ENCODE measurements at regions not wholly inside any gene's neighbourhood (a gene's known extent, or its start where the extent isn't known, plus 50 kb on each side); places are given as distances from the start of the nearest gene placed in this dataset.
A peak's percentile ranks its signal among the peaks of the same experiment; 100 is the strongest.

GRCh38 chr2:138846216-138846821, 66.1 kb upstream of the NXPH2 start:
- Histone ChIP-seq H3K9me3 (ENCODE audit: low read length) (no peaks in the 10 kb centered on the region), H3K27ac (ENCODE audit: low read length) (no peak overlapping the region), H3K9ac (ENCODE audit: low read length) (no peak overlapping the region), H3K36me3 (ENCODE audit: insufficient read depth, low read length) (no peaks in the 10 kb centered on the region), H3K9me2 (ENCODE audit: insufficient read depth, low read length) (no peaks in the 10 kb centered on the region), H3K27me3 (ENCODE audit: insufficient read depth, low read depth, low read length) (no peaks in the 10 kb centered on the region), H3K79me2 (replicated peaks; ENCODE audit: insufficient read depth, low read length) (no peaks in the 10 kb centered on the region), H3K4me3 (ENCODE audit: low read length) (no peak overlapping the region), H3F3A (ENCODE audit: insufficient read depth, low read length, poor library complexity, severe bottlenecking) (no peaks in the 10 kb centered on the region), H2AFZ (ENCODE audit: low read depth, low read length) (no peak overlapping the region), H3K4me2 (ENCODE audit: low read length) (no peak overlapping the region), H4K20me1 (ENCODE audit: insufficient read depth) (no peaks in the 10 kb centered on the region)
- TF ChIP-seq EP300 (conservative IDR thresholded peaks at IDR 0.05; ENCODE audit: poor library complexity, severe bottlenecking) (no peak), CTCF (IDR thresholded peaks at IDR 0.05; ENCODE audit: poor library complexity, severe bottlenecking) (peak; percentile 61), SMC3 (conservative IDR thresholded peaks at IDR 0.05; ENCODE audit: poor library complexity) (peak; percentile 48), REST (IDR thresholded peaks at IDR 0.05; ENCODE audit: borderline replicate concordance) (no peak), RAD21 (conservative IDR thresholded peaks at IDR 0.05) (peak; percentile 56), MXI1 (conservative IDR thresholded peaks at IDR 0.05; ENCODE audit: poor library complexity, severe bottlenecking) (no peak)

GRCh38 chr2:138842341-138842740, 62.2 kb upstream of the NXPH2 start:
- no peaks in the 10 kb centered on the region for H3K79me2 ChIP-seq (replicated peaks; ENCODE audit: insufficient read depth, low read length)
- H4K20me1 ChIP-seq (ENCODE audit: insufficient read depth), result no peaks in the 10 kb centered on the region
- no peak overlapping the region for H3K27ac ChIP-seq (ENCODE audit: low read length)

More at GRCh38 chr2:138842341-138842740, 62.2 kb upstream of the NXPH2 start:
- Histone ChIP-seq H2AFZ (ENCODE audit: low read depth, low read length) (no peak overlapping the region), H3K27me3 (ENCODE audit: insufficient read depth, low read depth, low read length) (no peaks in the 10 kb centered on the region), H3K36me3 (ENCODE audit: insufficient read depth, low read length) (no peaks in the 10 kb centered on the region), H3K9me3 (ENCODE audit: low read length) (no peaks in the 10 kb centered on the region), H3K9ac (ENCODE audit: low read length) (no peak overlapping the region), H3F3A (ENCODE audit: insufficient read depth, low read length, poor library complexity, severe bottlenecking) (no peaks in the 10 kb centered on the region), H3K4me3 (ENCODE audit: low read length) (no peak overlapping the region), H3K4me2 (ENCODE audit: low read length) (no peak overlapping the region), H3K9me2 (ENCODE audit: insufficient read depth, low read length) (no peaks in the 10 kb centered on the region)
- TF ChIP-seq TAF1 (IDR thresholded peaks at IDR 0.05; ENCODE audit: low read depth) (no peak), EZH2 (IDR thresholded peaks at IDR 0.05; ENCODE audit: borderline replicate concordance, insufficient read depth, low read length, poor library complexity, severe bottlenecking) (no peak), EP300 (conservative IDR thresholded peaks at IDR 0.05; ENCODE audit: poor library complexity, severe bottlenecking) (no peak), SMC3 (conservative IDR thresholded peaks at IDR 0.05; ENCODE audit: poor library complexity) (no peak), POLR2AphosphoS5 (IDR thresholded peaks at IDR 0.05) (no peak), MXI1 (conservative IDR thresholded peaks at IDR 0.05; ENCODE audit: poor library complexity, severe bottlenecking) (no peak), CTCF (IDR thresholded peaks at IDR 0.05; ENCODE audit: poor library complexity, severe bottlenecking) (no peak), REST (IDR thresholded peaks at IDR 0.05; ENCODE audit: borderline replicate concordance) (no peak), RAD21 (conservative IDR thresholded peaks at IDR 0.05) (no peak)
